K562 (cell line): ENCODE measurements at regions not wholly inside any gene's neighbourhood (a gene's known extent, or its start where the extent isn't known, plus 50 kb on each side); places are given as distances from the start of the nearest gene placed in this dataset.

ENCODE experiments used
- ATAC-seq: fragments of 200-7000 bp; cut with Tn5 transposase; 3 replicates; pipeline ENCODE4 v1.9.1; 2020; ENCODE audit warnings: moderate library complexity
- BruUV-seq: library from RNA; stranded (reverse); fragments of 400-500 nt; replicated peaks from 2 replicates; lab custom pipeline; 2021; lab: Mats Ljungman, UMichigan
- CTCF ChIA-PET: fragments of 300-600 bp; formaldehyde crosslinking; extraction: SDS; loops from one replicate; lab custom pipeline; 2021; ENCODE audit warnings: low intra/inter-chr PET ratio; lab: Yijun Ruan, JAX
- POLR2A ChIA-PET: fragments of 300-600, 350-650 bp; sonication (Branson Sonifier 250); formaldehyde crosslinking; extraction: SDS; loops from one replicate; lab custom pipeline; 2021; ENCODE audit warnings: antibody characterized with exemption, inconsistent platforms; lab: Yijun Ruan, JAX
- DNase-seq, 4 experiments: peaks; one replicate each; pipeline versions ENCODE4 v3.0.0 to v3.0.0-alpha.2; 2011 to 2018; ENCODE audit warnings: low spot score in 3 of 4, mixed read lengths in 3 of 4; ENCODE audit errors: extremely low read depth in 1 of 4
- FAIRE-seq: peaks from 2 replicates; lab custom pipeline; 2011; peaks lifted over from hg19 to GRCh38; lab: Jason Lieb, UNC
- H2AFZ ChIP-seq: 2 replicates; pipeline ENCODE4 v1.6.0; 2011; ENCODE audit warnings: low read depth, low read length, control low read depth, inconsistent platforms
- H3K27ac ChIP-seq: fragments of 200-600 bp; 3 replicates; pipeline ENCODE4 v1.8.0; 2011; ENCODE audit warnings: low read depth, mild to moderate bottlenecking, control low read depth, inconsistent platforms, low read length, moderate library complexity, mixed read lengths; ENCODE audit errors: extremely low read depth
- H3K27me3 ChIP-seq, 2 experiments: fragments of 300-600 bp in 1 of 2; 2 replicates in 1 of 2; 3 replicates in 1 of 2; pipeline versions ENCODE4 v1.6.0 to v1.8.0; 2011; ENCODE audit warnings: inconsistent platforms in 2 of 2, low read length in 2 of 2, mild to moderate bottlenecking in 1 of 2, mixed read lengths in 1 of 2, moderate library complexity in 1 of 2; ENCODE audit not compliant: control insufficient read depth in 2 of 2, insufficient read depth in 2 of 2
- H3K36me3 ChIP-seq: fragments of 300-600 bp; 3 replicates; pipeline ENCODE4 v1.8.0; 2011; ENCODE audit warnings: mild to moderate bottlenecking, low read length, inconsistent platforms; ENCODE audit not compliant: control insufficient read depth, insufficient read depth
- H3K4me1 ChIP-seq, 2 experiments: fragments of 200-600 bp in 1 of 2; replicated peaks in 1 of 2; 2 replicates in 1 of 2; 3 replicates in 1 of 2; pipeline versions ENCODE4 v1.5.1 to v1.8.0; 2011; ENCODE audit warnings: inconsistent platforms in 2 of 2, low read length in 2 of 2, mild to moderate bottlenecking in 1 of 2, mixed read lengths in 1 of 2, moderate library complexity in 1 of 2; ENCODE audit not compliant: control insufficient read depth in 2 of 2, insufficient read depth in 2 of 2
- H3K4me2 ChIP-seq: 2 replicates; pipeline ENCODE4 v1.6.1; 2011; ENCODE audit warnings: low read length, control low read depth, inconsistent platforms, mixed read lengths; ENCODE audit not compliant: insufficient read depth
- H3K4me3 ChIP-seq: fragments of 200-600 bp; sonication (generic), shearing (Covaris generic); 2 replicates; pipeline ENCODE4 v1.5.1; 2016; ENCODE audit warnings: control low read depth, inconsistent platforms
- H3K79me2 ChIP-seq: fragments of 200-600 bp; 3 replicates; pipeline ENCODE4 v1.8.0; 2011; ENCODE audit warnings: low read length, inconsistent platforms; ENCODE audit not compliant: control insufficient read depth, insufficient read depth
- H3K9ac ChIP-seq, 2 experiments: 2 replicates each; pipeline versions ENCODE4 v1.6.0 to v1.6.1; 2011; ENCODE audit warnings: low read depth in 2 of 2, low read length in 2 of 2, control low read depth in 1 of 2, inconsistent platforms in 1 of 2, mild to moderate bottlenecking in 1 of 2, mixed read lengths in 1 of 2; ENCODE audit not compliant: insufficient read depth in 1 of 2
- H3K9me1 ChIP-seq: one replicate; pipeline ENCODE4 v1.6.0; 2011; ENCODE audit warnings: inconsistent platforms, mild to moderate bottlenecking, low read length, moderate library complexity; ENCODE audit not compliant: control insufficient read depth, insufficient read depth
- H3K9me3 ChIP-seq: replicated peaks from 2 replicates; pipeline ENCODE4 v1.5.1; 2011; ENCODE audit warnings: low read depth, low read length, inconsistent platforms; ENCODE audit not compliant: control insufficient read depth, insufficient read depth
- H4K20me1 ChIP-seq: replicated peaks from 2 replicates; pipeline ENCODE4 v1.6.1; 2011; ENCODE audit warnings: low read length, inconsistent platforms, mixed read lengths; ENCODE audit not compliant: control insufficient read depth, insufficient read depth
- CAMTA2 ChIP-seq: fragments of 250-450 bp; sonication (Bioruptor Pico); conservative IDR thresholded peaks from 2 replicates; pipeline ENCODE4 v1.5.1; 2022
- CBX8 ChIP-seq: fragments of 200-600 bp; sonication (generic); IDR thresholded peaks from 2 replicates; pipeline ENCODE4 v1.6.1; 2012; ENCODE audit warnings: borderline replicate concordance, mixed run types, low read depth, mild to moderate bottlenecking, moderate library complexity, mixed read lengths, low read length, control low read depth, inconsistent platforms; ENCODE audit not compliant: poor library complexity, severe bottlenecking; ENCODE audit errors: extremely low read depth
- KLF6 ChIP-seq: fragments of 250-450 bp; sonication (Bioruptor Pico); IDR thresholded peaks from 2 replicates; pipeline ENCODE4 v1.4.0; 2020; ENCODE audit warnings: mild to moderate bottlenecking, moderate library complexity, borderline replicate concordance
- SMAD2 ChIP-seq: fragments of 150-350 bp; IDR thresholded peaks from 2 replicates; pipeline ENCODE4 v1.6.1; 2014; ENCODE audit warnings: low read depth, mild to moderate bottlenecking, low read length
- ZBTB33 ChIP-seq: sonication (generic); formaldehyde crosslinking; IDR thresholded peaks from 2 replicates; pipeline ENCODE4 v1.8.1; 2023; ENCODE audit warnings: mild to moderate bottlenecking, missing genetic modification reagents
- ZKSCAN1 ChIP-seq: fragments of 150-350 bp; IDR thresholded peaks from 2 replicates; pipeline ENCODE4 v1.6.1; 2016; ENCODE audit warnings: low read depth, low read length
- ZNF165 ChIP-seq: fragments of 250-450 bp; sonication (Bioruptor Pico); IDR thresholded peaks from 2 replicates; pipeline ENCODE4 v1.4.0; 2020; ENCODE audit warnings: borderline replicate concordance
- ZNF449 ChIP-seq: fragments of 250-450 bp; sonication (Bioruptor Pico); IDR thresholded peaks from 2 replicates; pipeline ENCODE4 v1.8.0; 2022; ENCODE audit warnings: moderate library complexity, mild to moderate bottlenecking, inconsistent platforms
- ZNF583 ChIP-seq: fragments of 250-450 bp; sonication (Bioruptor Pico); IDR thresholded peaks from 2 replicates; pipeline ENCODE4 v1.4.0; 2020
- ZZZ3 ChIP-seq: fragments of 450-650 bp; IDR thresholded peaks from 2 replicates; pipeline ENCODE4 v1.6.1; 2016; ENCODE audit warnings: antibody characterized with exemption, mild to moderate bottlenecking, moderate library complexity
- WGBS: fragments of 100-300 bp; shearing (Covaris generic); methylation state at CpG from one replicate; pipeline ENCODE4 v1.1.6; 2016; ENCODE audit warnings: low coverage, mixed read lengths; ENCODE audit not compliant: insufficient coverage; ENCODE audit errors: missing lambda C conversion rate; 5-methylcytosine and 5-hydroxymethylcytosine counted together
- in situ Hi-C: fragments of 300-500 bp; cut with MboI; formaldehyde crosslinking; loops from 4 replicates; pipeline ENCODE4 v1.15.0; 2018; ENCODE audit warnings: inconsistent platforms, mixed read lengths
- intact Hi-C: fragments of 100-400 bp; cut with micrococcal nuclease; formaldehyde crosslinking; loops from 2 replicates; pipeline ENCODE4 v1.14.2; 2022

GRCh38 chr5:66450988-66451387, 145.2 kb upstream of the MAST4 start:
- H2AFZ ChIP-seq: no peak overlapping the region
- CTCF ChIA-PET: no interaction called here
- no peak overlapping the region for H3K9ac ChIP-seq
- 0% methylated on average over 2 of the region's 2 CpGs for WGBS
- ATAC-seq: no peak
- no peaks in the 10 kb centered on the region for H3K79me2 ChIP-seq
- no peaks in the 10 kb centered on the region for H3K27me3 ChIP-seq
- in situ Hi-C loops (no loop called here), intact Hi-C loops (no loop called here)
- no peak overlapping the region for H3K4me2 ChIP-seq
- H3K27ac ChIP-seq: no peak overlapping the region
- H3K9me3 ChIP-seq: no peaks in the 10 kb centered on the region
- POLR2A ChIA-PET: no interaction called here
- FAIRE-seq: no peak
- H3K4me1 ChIP-seq: no peaks in the 10 kb centered on the region
- no peaks in the 10 kb centered on the region for H3K36me3 ChIP-seq
- H3K4me3 ChIP-seq: no peak overlapping the region
- H4K20me1 ChIP-seq: no peaks in the 10 kb centered on the region
- H3K9me1 ChIP-seq: no peaks in the 10 kb centered on the region
- DNase-seq: no peak
- TF ChIP-seq ZNF583 (CRISPR knock-in tag) (no peak), ZNF449 (CRISPR knock-in tag) (no peak), CAMTA2 (CRISPR knock-in tag) (no peak), SMAD2 (no peak), ZNF165 (CRISPR knock-in tag) (no peak), ZKSCAN1 (no peak), ZZZ3 (no peak), KLF6 (CRISPR knock-in tag) (no peak), CBX8 (no peak), ZBTB33 (no peak)
- no TSS peak for BruUV-seq
